ENCODE measurements at regions not wholly inside any gene's neighbourhood (a gene's known extent, or its start where the extent isn't known, plus 50 kb on each side); places are given as distances from the start of the nearest gene placed in this dataset.

- TF ChIP-seq PAX8 (CRISPR knock-in tag; IDR thresholded peaks at IDR 0.05; ENCODE audit: borderline replicate concordance) = no peak
- TF ChIP-seq NFRKB (IDR thresholded peaks at IDR 0.05) = no peak
- TF ChIP-seq ZBTB26 (CRISPR knock-in tag; IDR thresholded peaks at IDR 0.05; ENCODE audit: borderline replicate concordance) = peak; percentile 67
- TF ChIP-seq NR1H2 (CRISPR knock-in tag; IDR thresholded peaks at IDR 0.05; ENCODE audit: borderline replicate concordance, low read depth) = no peak
- peak; percentile 49; the same call in 1 of the 2 replicates for TF ChIP-seq ZNF580 (CRISPR knock-in tag; IDR thresholded peaks at IDR 0.05; ENCODE audit: borderline replicate concordance, low read depth)
- no peak for TF ChIP-seq POLR2A (IDR thresholded peaks at IDR 0.05; ENCODE audit: insufficient read depth in 1 of 2, low read depth in 2 of 2, low read length in 2 of 2)
- peak; percentile 54 for TF ChIP-seq TEAD3 (CRISPR knock-in tag; optimal IDR thresholded peaks at IDR 0.05; ENCODE audit: borderline replicate concordance)
- no peak for TF ChIP-seq SP4 (CRISPR knock-in tag; IDR thresholded peaks at IDR 0.05)
- TF ChIP-seq EHMT2 (IDR thresholded peaks at IDR 0.05; ENCODE audit: borderline replicate concordance, low read depth, low read length) = peak; percentile 56
- TF ChIP-seq ZKSCAN8 (CRISPR knock-in tag; IDR thresholded peaks at IDR 0.05; ENCODE audit: borderline replicate concordance) = 0 out of 2 replicates have a peak, but pooled peaks have one; percentile 6
- peak; percentile 75 for TF ChIP-seq ATF3 (CRISPR knock-in tag; IDR thresholded peaks at IDR 0.05)
- TF ChIP-seq ZNF281 (CRISPR knock-in tag; IDR thresholded peaks at IDR 0.05; ENCODE audit: borderline replicate concordance) = 0 out of 2 replicates have a peak, but pooled peaks have one; percentile 12
- peak; percentile 34; the same call in 1 of the 2 replicates for TF ChIP-seq FOXC1 (CRISPR knock-in tag; IDR thresholded peaks at IDR 0.05; ENCODE audit: borderline replicate concordance)
- TF ChIP-seq RCOR2 (CRISPR knock-in tag; IDR thresholded peaks at IDR 0.05) = peak; percentile 74
- TF ChIP-seq, protein P1, sequence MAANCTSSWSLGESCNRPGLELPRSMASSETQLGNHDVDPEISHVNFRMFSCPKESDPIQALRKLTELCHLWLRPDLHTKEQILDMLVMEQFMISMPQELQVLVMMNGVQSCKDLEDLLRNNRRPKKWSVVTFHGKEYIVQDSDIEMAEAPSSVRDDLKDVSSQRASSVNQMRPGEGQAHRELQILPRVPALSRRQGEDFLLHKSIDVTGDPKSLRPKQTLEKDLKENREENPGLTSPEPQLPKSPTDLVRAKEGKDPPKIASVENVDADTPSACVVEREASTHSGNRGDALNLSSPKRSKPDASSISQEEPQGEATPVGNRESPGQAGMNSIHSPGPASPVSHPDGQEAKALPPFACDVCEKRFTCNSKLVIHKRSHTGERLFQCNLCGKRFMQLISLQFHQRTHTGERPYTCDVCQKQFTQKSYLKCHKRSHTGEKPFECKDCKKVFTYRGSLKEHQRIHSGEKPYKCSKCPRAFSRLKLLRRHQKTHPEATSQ (CRISPR knock-in tag; IDR thresholded peaks at IDR 0.05; ENCODE audit: borderline replicate concordance) = peak; percentile 24; the same call in 1 of the 2 replicates
- TF ChIP-seq ZNF605 (CRISPR knock-in tag; IDR thresholded peaks at IDR 0.05) = 0 out of 2 replicates have a peak, but pooled peaks have one; percentile 35
- peak in 1 of 2 experiments; percentile 32; a peak in 1 of 4 replicates for TF ChIP-seq NR2F1 (CRISPR knock-in tag; IDR thresholded peaks at IDR 0.05)
- TF ChIP-seq KLF9 (CRISPR knock-in tag; IDR thresholded peaks at IDR 0.05; ENCODE audit: low read depth) = no peak
- TF ChIP-seq CHD4 (IDR thresholded peaks at IDR 0.05; ENCODE audit: borderline replicate concordance, low read length) = peak; percentile 66; the same call in 1 of the 2 replicates
- TF ChIP-seq ZFP62 (CRISPR knock-in tag; IDR thresholded peaks at IDR 0.05) = no peak
- TF ChIP-seq HOXA7 (CRISPR knock-in tag; IDR thresholded peaks at IDR 0.05) = no peak
- no peak for TF ChIP-seq TBX3 (IDR thresholded peaks at IDR 0.05; ENCODE audit: borderline replicate concordance)
- TF ChIP-seq XBP1 (CRISPR knock-in tag; IDR thresholded peaks at IDR 0.05) = no peak
- TF ChIP-seq KDM4B (CRISPR knock-in tag; IDR thresholded peaks at IDR 0.05) = no peak
- TF ChIP-seq CREB1 (IDR thresholded peaks at IDR 0.05) = no peak
- TF ChIP-seq CREB1 (CRISPR knock-in tag; IDR thresholded peaks at IDR 0.05) = no peak; the same call in 1 of the 2 replicates
Observed at GRCh38 chr1:228838717-228839500, 103.6 kb downstream of the RHOU start (continued).

Data from HepG2 (cell line).